ENCODE measurements at regions not wholly inside any gene's neighbourhood (a gene's known extent, or its start where the extent isn't known, plus 50 kb on each side); places are given as distances from the start of the nearest gene placed in this dataset.

- TF ChIP-seq CTCF (IDR thresholded peaks at IDR 0.05; ENCODE audit: insufficient read depth, low read depth, low read length) (no peak), EZH2 (IDR thresholded peaks at IDR 0.05; ENCODE audit: insufficient read depth, low read length) (no peak)
Measured at GRCh38 chr2:220348206-220348605, 720.8 kb downstream of the SLC4A3 start.
